ENCODE measurements at regions not wholly inside any gene's neighbourhood (a gene's known extent, or its start where the extent isn't known, plus 50 kb on each side); places are given as distances from the start of the nearest gene placed in this dataset.

DNA sequence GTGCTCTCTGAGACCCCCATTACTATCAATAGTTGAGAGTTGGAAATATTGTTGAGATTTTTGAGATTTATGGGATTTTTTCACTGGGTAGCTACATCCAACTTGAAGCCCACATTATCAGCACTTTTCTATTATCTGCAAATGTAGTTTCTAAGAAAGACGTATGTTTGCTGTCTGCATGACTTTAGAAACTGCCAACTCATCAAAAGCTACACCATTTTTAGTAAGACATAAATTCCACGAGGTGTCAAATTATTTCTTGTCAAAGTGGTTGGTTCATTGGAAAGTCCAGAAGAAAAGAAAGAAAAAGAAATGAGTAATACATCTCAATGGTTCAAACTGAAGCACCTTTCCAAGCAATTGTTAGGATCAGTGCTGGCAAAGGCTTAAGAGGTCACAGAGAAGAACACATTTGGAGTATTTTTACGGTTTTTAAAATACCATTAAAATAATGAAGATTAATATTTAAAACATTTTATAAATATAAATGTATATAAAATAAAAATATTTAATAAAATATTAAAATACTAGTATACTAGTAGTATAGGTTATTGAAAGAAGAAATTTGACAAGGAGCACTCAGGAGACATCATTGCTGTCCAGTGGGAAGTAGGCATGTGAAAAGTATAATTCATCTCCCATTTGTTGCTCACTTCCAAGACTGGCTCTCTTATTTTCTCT is 463.5 kb downstream of the TAFA4 start:
- DNase-seq (ENCODE audit: low read depth in 1 of 2, low spot score in 1 of 2), result no peak

DNA sequence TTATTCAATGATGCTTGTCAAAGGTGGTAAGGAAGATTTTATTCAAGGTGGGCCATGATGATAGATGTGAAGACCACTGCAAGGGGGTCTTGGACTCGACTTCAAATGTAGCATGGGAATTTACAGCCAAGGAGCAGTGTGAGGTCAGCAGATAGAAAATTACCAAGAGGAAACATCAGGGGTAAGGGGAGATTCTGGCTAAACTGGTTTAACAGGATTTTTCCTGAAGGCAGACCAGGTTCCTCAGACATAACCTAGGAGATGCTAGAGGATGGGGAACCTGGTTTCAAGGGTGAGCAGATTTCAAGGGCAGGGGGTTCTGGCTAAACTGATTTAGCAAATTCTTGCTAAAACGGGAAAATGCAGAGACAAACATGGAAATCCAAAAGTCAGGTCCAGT is 464.9 kb downstream of the TAFA4 start:
- no peak for DNase-seq (ENCODE audit: low read depth in 1 of 2, low spot score in 1 of 2)

DNA sequence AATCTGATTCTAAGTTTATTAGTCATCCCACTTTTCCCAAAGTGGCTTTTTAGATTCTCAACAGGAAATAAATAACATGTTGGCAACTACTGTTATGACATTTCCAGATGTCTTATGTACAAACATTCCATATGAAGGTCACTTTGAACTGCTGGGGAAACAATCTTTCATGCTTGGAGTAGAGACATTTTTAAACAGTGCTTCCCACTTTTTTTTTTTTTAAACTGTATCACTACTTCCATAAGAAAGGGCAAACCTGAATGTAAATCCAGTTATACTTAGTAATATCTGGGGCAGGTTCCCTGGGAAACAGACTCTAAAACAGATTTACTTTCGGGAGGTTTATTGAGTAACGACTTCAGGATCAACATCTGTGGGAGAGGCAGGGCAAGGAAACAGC is 473.8 kb downstream of the TAFA4 start:
- no peak for DNase-seq (ENCODE audit: low read depth in 1 of 2, low spot score in 1 of 2)

DNA sequence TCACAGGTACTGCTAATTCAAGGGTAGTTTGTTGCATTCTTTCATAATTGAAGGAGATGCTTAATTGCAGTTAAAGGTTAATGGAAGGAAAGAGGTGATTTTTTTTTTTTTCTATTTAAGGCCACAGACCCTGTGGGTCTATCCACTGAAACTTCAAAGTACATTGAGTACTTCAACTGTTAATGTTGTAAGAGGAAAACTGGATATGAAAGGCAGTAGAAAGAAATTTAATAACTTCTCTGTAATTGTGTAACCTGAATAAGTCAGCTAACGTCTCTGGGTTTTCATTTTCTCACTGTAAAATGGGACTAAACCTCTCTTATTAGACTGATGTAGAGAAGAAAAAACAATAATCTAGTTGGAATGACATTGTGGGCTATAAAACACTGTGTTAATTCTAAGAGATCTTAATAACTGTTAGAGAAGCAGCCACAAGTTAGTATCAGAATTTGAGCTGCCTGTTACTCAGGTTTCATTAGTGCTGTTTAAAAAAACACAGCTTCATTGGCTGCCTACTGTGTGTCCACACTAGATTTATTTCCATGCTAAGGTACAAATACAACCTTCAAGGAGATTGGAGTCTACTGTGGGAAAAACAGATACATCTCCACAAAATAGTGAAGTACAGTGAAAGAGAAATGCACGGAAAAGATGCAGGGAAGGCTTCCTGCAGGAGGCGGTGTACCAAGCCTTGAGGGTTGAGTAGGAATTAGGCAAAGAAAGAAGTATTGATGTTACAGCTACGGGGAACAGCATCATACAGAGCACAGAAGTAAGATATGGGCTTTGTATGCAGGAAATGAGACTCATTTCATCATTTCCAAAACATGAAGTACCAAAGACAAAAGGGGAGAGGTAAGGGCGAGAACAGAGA is 483.6 kb downstream of the TAFA4 start:
- no peak for DNase-seq (ENCODE audit: low read depth in 1 of 2, low spot score in 1 of 2)

DNA sequence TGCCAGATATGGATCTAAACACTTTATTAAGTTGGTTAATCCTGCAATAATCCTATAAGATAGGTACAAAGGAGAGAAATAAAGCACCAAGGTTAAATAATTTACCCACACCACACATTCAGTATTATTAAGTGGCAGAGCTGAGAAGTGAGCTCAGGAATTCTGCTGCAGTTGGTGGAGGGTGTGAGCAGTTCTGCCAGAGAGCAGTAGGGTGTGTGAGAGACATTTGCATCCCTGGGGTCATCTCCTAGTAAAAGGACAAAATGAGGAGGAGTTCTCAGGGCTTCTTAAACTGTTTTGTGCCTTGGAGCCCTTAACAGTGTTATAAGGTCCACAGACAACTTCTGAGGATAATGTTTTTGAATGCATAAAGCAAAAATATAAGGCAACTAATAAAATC is 484.5 kb downstream of the TAFA4 start:
- DNase-seq (ENCODE audit: low read depth in 1 of 2, low spot score in 1 of 2), result no peak

DNA sequence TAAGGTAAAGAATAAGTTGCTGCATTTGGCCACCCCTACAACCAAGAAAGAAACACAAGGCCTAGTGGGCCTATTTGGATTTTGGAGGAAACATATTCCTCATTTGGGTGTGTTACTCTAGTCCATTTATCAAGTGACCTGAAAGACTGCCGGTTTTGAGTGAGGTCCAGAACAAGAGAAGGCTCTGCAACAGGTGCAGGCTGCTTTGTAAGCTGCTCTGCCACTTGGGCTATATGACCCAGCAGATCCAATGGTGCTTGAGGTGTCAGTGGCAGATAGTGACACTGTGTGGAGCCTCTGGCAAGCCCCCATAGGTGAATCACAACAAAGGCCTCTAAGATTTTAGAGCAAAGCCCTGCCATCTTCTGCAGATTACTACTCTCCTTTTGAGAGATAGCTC is 491.3 kb downstream of the TAFA4 start:
- no peak for DNase-seq (ENCODE audit: low read depth in 1 of 2, low spot score in 1 of 2)

DNA sequence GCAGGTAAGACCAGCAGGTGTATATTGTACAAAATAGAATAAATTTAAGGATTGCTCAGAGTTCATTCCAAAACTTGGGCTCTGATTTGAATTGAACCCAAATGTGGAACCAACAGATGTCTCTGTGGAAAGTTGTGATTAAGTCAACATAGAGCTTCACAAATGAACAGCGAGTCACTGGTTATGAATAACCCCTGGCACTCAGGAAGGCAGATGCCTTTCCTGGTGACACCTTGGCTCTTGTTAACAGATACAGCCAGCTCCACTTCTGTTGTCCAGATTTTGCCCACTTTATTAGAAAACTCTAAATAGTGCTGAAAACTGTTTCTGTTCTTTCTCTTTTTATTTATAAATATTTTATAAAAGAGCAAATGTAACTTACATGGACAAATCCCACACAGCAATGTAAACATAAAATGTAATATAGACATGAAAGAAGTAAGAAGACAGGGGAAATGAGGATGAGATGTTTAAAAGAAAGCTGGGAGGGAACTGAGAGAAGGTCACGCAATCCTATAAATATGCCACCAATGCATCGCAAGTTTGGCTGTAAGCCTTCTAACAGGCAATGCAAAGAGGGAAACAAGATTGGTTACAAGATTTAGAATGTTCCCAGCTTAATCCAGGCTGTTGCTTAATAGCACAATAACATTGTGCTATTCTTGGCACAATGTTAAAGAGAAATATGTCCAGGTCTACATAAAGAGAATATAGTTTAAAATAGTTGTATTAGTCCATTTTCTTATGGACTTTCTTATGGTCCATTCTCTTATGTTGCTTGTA is 495.5 kb downstream of the TAFA4 start:
- DNase-seq (ENCODE audit: low read depth in 1 of 2, low spot score in 1 of 2), result no peak

DNA sequence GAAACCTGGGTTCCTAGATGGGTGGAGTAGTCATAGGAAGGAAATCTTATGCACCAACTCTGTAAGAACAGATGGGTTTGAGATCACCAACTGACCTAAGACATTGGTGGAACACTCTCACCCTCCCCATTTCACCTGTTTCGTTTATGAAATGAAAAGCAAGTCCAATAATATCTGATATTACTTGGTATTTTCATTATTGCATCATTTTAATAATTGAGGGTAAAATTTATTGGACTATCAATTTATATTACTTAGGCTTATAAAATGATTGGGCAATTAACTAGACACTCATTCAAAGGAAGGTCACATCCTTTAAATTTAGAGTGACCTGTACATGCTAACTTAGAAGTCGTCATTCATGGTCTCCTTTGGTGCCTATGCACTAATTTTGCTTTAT is 503.9 kb downstream of the TAFA4 start:
- no peak for DNase-seq (ENCODE audit: low read depth in 1 of 2, low spot score in 1 of 2)

DNA sequence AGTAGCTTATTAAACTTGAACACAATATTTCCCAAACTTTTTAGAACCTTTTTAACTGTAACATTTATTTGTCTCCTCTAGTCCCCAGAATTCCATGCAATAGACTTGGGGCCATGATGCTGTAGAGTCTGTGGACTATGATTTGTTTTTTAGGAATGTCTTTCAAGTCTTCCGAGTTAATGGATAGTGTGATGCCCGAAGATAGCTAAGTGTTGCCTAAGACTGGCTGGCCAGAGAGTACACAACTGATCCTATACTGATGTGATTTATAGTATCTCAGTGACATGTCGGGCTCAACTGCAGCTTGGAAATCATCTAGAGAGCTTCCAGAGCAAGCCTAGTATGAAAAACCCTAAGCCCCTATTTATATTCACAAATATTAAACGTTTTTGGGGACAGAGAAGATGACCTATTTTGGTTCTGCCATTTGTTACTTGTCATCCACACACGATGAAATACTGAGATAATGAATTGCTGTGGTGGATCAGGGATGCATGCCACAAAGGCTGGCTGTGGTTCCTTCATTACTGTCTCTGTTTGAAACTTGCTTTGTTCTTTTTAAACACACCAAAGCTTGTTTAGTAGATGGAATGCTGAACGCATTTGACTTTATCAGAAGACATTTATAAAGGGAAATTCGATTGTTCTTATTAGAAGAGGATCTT is 507.4 kb downstream of the TAFA4 start:
- DNase-seq (ENCODE audit: low read depth in 1 of 2, low spot score in 1 of 2), result no peak

DNA sequence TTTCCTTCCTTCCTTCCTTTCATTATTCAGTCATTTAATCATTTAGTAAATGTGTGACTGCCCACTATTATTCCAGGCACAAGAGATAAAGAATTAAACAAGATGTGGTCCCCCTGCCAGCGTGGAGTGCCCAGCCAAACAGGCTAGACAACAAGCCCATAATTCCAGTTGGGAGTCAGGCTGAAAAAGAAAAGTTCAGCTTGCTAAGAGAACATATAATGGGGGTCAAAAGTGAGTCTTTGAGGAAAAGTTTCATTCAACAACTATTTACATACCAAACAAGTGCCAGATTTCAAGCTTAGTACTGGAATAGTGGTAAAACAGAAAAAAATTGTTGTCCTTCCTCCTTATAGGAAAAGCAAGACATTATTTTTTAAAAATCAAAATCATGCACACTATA is 523.7 kb downstream of the TAFA4 start:
- no peak for DNase-seq (ENCODE audit: low read depth in 1 of 2, low spot score in 1 of 2)

DNA sequence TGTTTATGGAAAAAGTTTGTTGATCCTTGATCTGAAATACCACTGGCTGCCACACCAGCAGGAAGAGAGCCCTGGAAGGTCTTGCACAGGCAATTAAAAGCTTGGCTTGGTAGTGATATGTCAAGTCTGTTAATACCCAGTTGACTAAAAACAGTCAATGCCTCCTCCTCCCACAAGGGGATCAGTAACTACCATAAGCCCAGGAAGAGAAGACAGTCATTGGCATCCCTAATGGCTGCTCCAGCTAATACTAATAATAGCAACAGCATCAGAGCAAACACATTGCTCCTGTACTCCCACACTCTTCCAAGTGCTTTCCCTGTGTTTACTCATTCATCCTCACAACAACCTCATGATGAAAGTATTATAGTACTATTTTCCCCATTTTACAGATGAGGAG is 528.6 kb downstream of the TAFA4 start:
- no peak for DNase-seq (ENCODE audit: low read depth in 1 of 2, low spot score in 1 of 2)

DNA sequence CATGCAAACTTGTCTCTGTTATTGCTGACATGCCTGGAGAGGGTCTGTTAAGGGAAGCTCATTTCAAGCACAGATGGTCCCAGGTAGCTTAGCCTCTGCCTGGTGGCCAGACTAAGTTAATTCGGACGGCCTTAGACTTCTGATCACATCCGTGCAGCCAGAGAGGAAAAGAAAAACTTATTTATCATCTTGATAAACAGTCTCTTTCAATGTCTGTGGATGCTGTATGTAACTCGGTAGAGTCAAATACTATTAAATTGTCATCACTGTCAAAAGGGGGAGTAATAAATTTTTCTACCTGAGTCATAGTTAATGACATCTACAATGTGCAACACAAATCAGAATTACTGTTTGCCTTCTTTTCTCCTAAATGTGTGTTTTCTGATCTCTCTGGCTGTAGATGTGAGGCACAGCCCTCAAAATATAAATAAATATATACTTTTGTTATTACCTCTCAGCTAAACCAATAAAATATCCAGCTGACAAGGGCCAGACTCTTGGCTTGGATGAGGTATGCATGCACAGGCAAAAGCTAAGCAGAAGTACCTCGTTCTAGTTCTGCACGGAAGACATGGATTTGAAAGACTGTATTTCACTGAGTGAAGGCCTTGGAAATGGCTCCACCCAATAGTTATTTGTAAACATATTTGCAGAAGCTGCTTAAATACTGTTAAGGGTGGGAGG is 530.0 kb downstream of the TAFA4 start:
- DNase-seq (ENCODE audit: low read depth in 1 of 2, low spot score in 1 of 2), result no peak

DNA sequence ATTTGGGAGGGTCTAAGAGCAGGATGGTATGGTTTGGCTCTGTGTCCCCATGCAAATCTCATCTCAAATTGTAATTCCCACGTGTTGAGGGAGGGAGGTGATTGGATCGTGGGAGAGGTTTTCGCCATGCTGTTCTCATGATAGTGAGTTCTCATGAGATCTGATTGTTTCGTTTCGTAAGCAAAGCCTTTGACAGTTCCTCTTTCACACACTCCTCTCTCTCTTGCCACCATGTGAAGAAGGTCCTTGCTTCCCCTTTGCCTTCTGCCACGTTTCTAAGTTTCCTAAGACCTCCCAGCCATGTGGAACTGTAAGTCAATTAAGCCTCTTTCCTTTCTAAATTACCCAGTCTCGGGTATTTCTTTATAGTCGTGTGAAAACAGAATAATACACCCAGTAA is 553.7 kb downstream of the TAFA4 start:
- DNase-seq (ENCODE audit: low read depth in 1 of 2, low spot score in 1 of 2), result no peak

DNA sequence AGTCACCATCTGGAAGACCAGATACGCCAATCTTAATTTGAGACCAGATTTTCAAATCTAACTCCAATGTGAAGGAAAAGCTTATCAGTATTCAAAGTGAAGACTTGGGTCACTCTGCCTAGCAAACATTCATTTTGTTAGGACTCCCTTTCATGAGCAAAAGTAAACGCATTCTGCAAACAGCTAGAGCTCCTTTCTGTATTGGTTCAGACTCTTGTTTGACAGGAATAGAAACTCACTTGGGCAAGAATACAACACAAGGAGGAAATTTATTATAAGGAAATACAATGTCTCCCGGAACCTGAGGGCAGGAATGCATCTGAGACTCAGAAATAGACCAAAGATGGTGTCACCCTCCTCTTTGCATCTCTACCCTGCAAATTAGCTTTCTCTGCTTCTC is 558.6 kb downstream of the TAFA4 start:
- no peak for DNase-seq (ENCODE audit: low read depth in 1 of 2, low spot score in 1 of 2)

DNA sequence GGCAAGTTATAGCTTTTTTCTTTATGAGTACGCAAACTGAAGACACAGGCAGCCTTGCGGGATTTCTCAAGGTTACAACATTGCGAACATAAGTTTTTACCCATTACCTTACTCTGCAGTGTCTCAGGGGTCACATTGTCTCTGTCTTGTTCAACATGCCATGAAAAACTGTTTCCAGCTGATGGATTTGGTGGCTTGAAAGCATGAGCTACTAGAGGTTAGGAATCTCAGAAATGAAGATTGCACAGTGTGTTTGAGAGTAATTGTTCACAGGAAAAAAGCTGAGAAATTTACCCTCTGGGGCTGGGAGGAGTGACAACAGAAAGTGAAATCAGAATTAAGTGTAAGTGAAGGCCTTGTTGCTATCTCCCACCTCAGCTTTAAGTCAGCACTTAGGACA is 568.6 kb downstream of the TAFA4 start:
- DNase-seq (ENCODE audit: low read depth in 1 of 2, low spot score in 1 of 2), result no peak

DNA sequence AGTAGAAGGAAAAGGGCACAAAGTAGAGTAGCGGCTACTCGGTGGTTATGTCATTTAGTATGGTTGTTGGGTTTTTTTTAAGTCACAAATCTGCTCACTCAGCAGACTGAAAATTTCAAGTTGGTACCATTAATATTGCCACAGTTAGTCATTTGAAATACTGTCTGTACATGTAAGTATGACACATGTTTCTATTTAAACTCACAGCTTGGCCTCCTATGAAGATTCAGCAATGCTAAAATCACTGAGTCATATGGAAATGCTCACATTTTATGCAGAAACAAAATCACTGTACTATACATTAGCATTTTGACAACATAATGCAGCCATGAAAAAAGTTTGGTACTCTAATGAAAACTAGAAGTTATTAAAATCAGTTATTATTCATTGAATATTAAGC is 571.9 kb downstream of the TAFA4 start:
- DNase-seq (ENCODE audit: low read depth in 1 of 2, low spot score in 1 of 2), result no peak

DNA sequence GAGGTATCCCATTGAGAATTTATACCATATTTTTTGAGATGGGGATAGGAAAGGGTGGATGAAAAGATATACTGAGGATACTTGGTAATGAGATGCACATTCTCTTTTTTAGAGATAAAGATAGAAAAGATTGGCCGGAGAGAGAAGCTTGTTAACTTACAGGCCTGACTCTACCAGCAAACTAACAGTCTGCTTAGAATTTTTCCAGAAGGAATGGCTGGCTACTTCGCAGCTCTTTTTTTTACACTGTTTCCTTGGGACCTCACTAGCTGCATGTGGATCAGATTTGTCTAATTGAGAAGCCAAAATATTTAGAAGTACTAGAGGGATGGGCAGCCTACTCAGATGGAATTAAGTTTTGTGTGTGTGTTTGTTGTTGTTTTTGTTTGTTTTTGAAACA is 586.6 kb downstream of the TAFA4 start:
- no peak for DNase-seq (ENCODE audit: low read depth in 1 of 2, low spot score in 1 of 2)

DNA sequence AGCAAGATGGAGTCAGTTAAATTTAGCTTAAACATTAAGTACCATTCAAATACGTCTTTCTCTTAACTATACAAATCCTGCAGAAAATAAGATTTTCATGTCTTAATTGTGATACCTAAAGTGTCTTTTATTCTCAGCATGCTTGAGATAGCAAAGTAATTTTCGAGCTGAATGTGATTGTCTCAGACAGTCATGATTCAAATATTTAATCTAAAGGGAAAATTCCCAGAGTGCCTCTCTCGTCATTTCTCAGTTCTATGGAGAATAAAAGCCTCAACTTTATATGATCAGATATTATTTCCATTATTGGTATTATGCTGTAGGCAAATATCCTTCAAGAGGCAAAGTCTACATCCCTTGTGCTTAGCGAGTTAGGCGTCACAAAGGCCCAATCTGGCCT is 589.9 kb downstream of the TAFA4 start:
- DNase-seq (ENCODE audit: low read depth in 1 of 2, low spot score in 1 of 2), result no peak

DNA sequence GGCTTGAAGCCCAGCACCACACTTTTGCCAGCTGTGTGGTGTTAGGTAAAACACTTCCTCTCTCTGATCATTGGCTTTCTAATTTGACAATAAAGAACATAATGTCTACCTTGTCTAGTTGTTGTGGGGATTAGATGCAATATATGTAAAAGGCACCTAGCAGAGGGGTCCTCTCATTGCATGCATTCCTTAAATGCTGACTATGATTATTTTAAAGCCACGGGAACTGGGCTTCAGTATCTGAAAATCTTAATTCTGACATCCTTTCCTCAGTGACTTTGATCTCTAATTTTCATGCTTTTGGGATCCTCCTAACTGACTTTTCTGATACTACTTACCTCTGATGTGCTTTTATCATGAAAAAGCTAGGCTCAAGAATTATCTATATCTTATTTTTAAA is 596.3 kb downstream of the TAFA4 start:
- DNase-seq (ENCODE audit: low read depth in 1 of 2, low spot score in 1 of 2), result no peak

DNA sequence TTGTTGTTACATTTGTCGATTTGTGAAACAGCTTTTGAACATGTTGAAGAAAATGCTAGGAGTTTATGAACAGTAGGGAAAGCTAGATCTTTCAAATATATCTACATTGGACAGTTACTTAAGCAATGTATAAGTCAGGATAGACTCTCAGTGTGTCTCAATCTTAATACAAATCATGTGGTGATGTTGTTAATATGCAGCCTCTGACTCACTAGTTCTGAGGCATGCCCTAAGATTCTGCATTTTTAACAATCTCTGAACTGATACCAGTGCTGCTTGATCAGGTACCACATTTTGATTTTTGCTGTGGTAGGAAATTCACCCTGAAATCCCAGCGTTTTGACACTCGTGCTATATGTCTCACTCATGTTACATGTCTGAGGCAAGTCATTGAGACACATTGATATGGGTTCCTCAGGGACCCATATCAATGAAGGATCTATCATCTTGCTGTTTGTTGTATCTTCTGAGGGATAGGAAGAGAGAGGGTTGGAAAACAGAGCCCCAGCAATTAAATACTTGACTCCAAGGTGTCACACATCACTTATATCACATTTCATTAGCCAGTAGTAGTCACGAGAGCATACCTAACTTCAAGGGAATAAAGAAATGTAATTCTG is 597.9 kb downstream of the TAFA4 start:
- DNase-seq (ENCODE audit: low read depth in 1 of 2, low spot score in 1 of 2), result no peak

DNA sequence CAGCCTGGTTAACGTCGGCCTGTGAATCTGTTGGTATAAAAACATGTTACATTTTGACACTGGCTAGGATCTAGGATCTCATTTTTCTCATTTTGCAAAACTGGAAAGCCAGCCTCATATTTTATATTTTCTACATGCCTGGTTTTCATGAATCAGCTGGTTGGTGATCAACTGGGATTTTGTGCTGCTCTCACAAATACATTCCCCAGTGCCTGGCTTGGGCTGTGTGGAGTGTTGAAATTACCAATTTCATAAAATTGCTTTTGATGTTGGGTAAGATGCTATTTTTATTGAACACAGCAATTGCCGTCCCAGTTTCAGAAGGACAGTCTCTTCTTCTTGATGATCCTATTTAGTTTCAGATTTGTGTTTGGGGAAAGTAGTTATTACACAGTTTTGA is 604.3 kb downstream of the TAFA4 start:
- DNase-seq (ENCODE audit: low read depth in 1 of 2, low spot score in 1 of 2), result no peak

Measured in activated T-helper 1 cell treated with anti-CD3 and anti-CD28 coated beads, Interleukin-2, amount 50 U/mL, for 16 hours (primary cell).